Sigmoid colon (tissue), 6 donors: ENCODE measurements at regions not wholly inside any gene's neighbourhood (a gene's known extent, or its start where the extent isn't known, plus 50 kb on each side); places are given as distances from the start of the nearest gene placed in this dataset.

Experiments
- DNase-seq: peaks from one replicate; pipeline ENCODE4 v3.0.0-alpha.2; 2019
- H3K27ac ChIP-seq, 4 donors: fragments of 200-600 bp; sonication (generic); one replicate each; pipeline ENCODE4 v1.5.1; 2016 to 2019; ENCODE audit warnings: mild to moderate bottlenecking in 1 of 4
- H3K27me3 ChIP-seq, 3 donors: fragments of 200-600 bp; sonication (generic); one replicate each; pipeline ENCODE4 v1.5.1; 2019; ENCODE audit warnings: mild to moderate bottlenecking in 1 of 3
- H3K36me3 ChIP-seq, 4 donors: fragments of 200-600 bp; sonication (generic); one replicate each; pipeline ENCODE4 v1.5.1; 2016 to 2019
- H3K4me1 ChIP-seq, 4 donors: fragments of 200-600 bp; sonication (generic); one replicate each; pipeline ENCODE4 v1.5.1; 2017 to 2019
- H3K4me3 ChIP-seq, 4 donors: fragments of 200-600 bp; sonication (generic); one replicate each; pipeline ENCODE4 v1.5.1; 2017 to 2019; ENCODE audit warnings: mild to moderate bottlenecking in 2 of 4, moderate library complexity in 1 of 4
- H3K9me3 ChIP-seq, 4 donors: fragments of 200-600 bp in 3 of 4; sonication (generic) in 3 of 4; one replicate each; pipeline versions ENCODE4 v1.5.1 to v1.6.1; 2013 to 2019
- CTCF ChIP-seq, 4 experiments: fragments of 450-650 bp in 3 of 4; fragments of 200-600 bp in 1 of 4; IDR thresholded peaks; one replicate each; pipeline ENCODE4 v1.5.1; 2016 to 2019; ENCODE audit warnings: antibody characterized with exemption in 4 of 4, mild to moderate bottlenecking in 3 of 4, moderate library complexity in 2 of 4
- EP300 ChIP-seq, 4 donors: sonication (generic); formaldehyde crosslinking; IDR thresholded peaks; one replicate each; pipeline ENCODE4 v1.6.1; 2017; ENCODE audit warnings: antibody characterized with exemption in 4 of 4
- POLR2A ChIP-seq, 2 donors: fragments of 450-650 bp; IDR thresholded peaks; one replicate each; pipeline ENCODE4 v1.6.1; 2016; ENCODE audit warnings: antibody characterized with exemption in 2 of 2, mild to moderate bottlenecking in 2 of 2, moderate library complexity in 2 of 2
- POLR2AphosphoS5 ChIP-seq, 4 donors: sonication (generic); formaldehyde crosslinking; IDR thresholded peaks; one replicate each; pipeline ENCODE4 v1.6.1; 2017; ENCODE audit warnings: antibody characterized with exemption in 4 of 4
- WGBS, 2 donors: extraction: QIAGEN DNeasy Blood & Tissue Kit; methylation state at CpG; one replicate each; pipeline ENCODE4 v1.1.7; 2013; 5-methylcytosine and 5-hydroxymethylcytosine counted together
- intact Hi-C: fragments of 100-400 bp; cut with DNase I; formaldehyde crosslinking; loops from one replicate; pipeline ENCODE4 v1.15.1; 2023
- donor health status: healthy with polysubstance abuse.
- donor health status: healthy.

- TF ChIP-seq EP300 (IDR thresholded peaks at IDR 0.05): no peak
- TF ChIP-seq POLR2A (IDR thresholded peaks at IDR 0.05): no peak
- TF ChIP-seq CTCF (IDR thresholded peaks at IDR 0.05): no peak
- TF ChIP-seq POLR2AphosphoS5 (IDR thresholded peaks at IDR 0.05): no peak
- Histone ChIP-seq H3K36me3 (no peaks in the 10 kb centered on the region), H3K4me3 (no peak overlapping the region), H3K27ac (no peak overlapping the region), H3K4me1 (peaks cover 0 to 5% (median 0%) of the 10 kb centered on the region in 4 donors), H3K9me3 (no peaks in the 10 kb centered on the region), H3K27me3 (no peaks in the 10 kb centered on the region)
- intact Hi-C loops: no loop called here
- 68 to 80% methylated on average over 3 of the region's 3 CpGs for WGBS, 2 donors
- DNase-seq: no peak
Observed at GRCh38 chr1:55951291-55951690, 628.1 kb downstream of the PLPP3 start.

- peaks cover 0 to 18% (median 14%) of the 10 kb centered on the region in 4 donors for H3K4me1 ChIP-seq
- intact Hi-C loops: no loop called here
- no peak for TF ChIP-seq POLR2AphosphoS5 (IDR thresholded peaks at IDR 0.05)
- TF ChIP-seq EP300 (IDR thresholded peaks at IDR 0.05): no peak
- no peak for TF ChIP-seq CTCF (IDR thresholded peaks at IDR 0.05)
- TF ChIP-seq POLR2A (IDR thresholded peaks at IDR 0.05): no peak
- H3K27me3 ChIP-seq: no peaks in the 10 kb centered on the region
- H3K4me3 ChIP-seq: no peak overlapping the region
- H3K9me3 ChIP-seq: no peaks in the 10 kb centered on the region
- WGBS, 2 donors: 84 to 91% methylated on average over 1 of the region's 1 CpG
- DNase-seq: no peak
- no peak overlapping the region for H3K27ac ChIP-seq
- H3K36me3 ChIP-seq: no peaks in the 10 kb centered on the region
Observed at GRCh38 chr1:55947446-55947845, 631.9 kb downstream of the PLPP3 start.

- Histone ChIP-seq H3K36me3 (no peaks in the 10 kb centered on the region), H3K4me1 (peaks cover 0 to 19% (median 17%) of the 10 kb centered on the region in 4 donors), H3K4me3 (no peak overlapping the region), H3K27me3 (no peaks in the 10 kb centered on the region), H3K9me3 (no peaks in the 10 kb centered on the region), H3K27ac (peak overlapping the region in 3 of 4 donors; percentile 18 to 62 (median 38))
- TF ChIP-seq CTCF (IDR thresholded peaks at IDR 0.05) (no peak), EP300 (IDR thresholded peaks at IDR 0.05) (peak in 3 of 4 donors; percentile 9 to 67 (median 38)), POLR2AphosphoS5 (IDR thresholded peaks at IDR 0.05) (peak; percentile 72 to 88 (median 87))
- 59% methylated on average over 8 of the region's 8 CpGs for WGBS, 2 donors
- DNase-seq: no peak
- intact Hi-C loops: no loop called here
Observed at GRCh38 chr1:55943721-55944435, 635.5 kb downstream of the PLPP3 start.

GRCh38 chr1:55943012-55943411 is 636.4 kb downstream of the PLPP3 start:
- H3K36me3 ChIP-seq: no peaks in the 10 kb centered on the region
- 70 to 97% methylated on average over 2 of the region's 2 CpGs for WGBS, 2 donors
- DNase-seq: no peak
- peak overlapping the region in 1 of 4 donors; percentile 62 for H3K27ac ChIP-seq
- H3K4me3 ChIP-seq: no peak overlapping the region
- TF ChIP-seq CTCF (IDR thresholded peaks at IDR 0.05) (no peak), EP300 (IDR thresholded peaks at IDR 0.05) (no peak), POLR2A (IDR thresholded peaks at IDR 0.05) (no peak), POLR2AphosphoS5 (IDR thresholded peaks at IDR 0.05) (no peak)
- no peaks in the 10 kb centered on the region for H3K9me3 ChIP-seq
- peaks cover 0 to 28% (median 25%) of the 10 kb centered on the region in 4 donors for H3K4me1 ChIP-seq
- no peaks in the 10 kb centered on the region for H3K27me3 ChIP-seq
- intact Hi-C loops: no loop called here

- intact Hi-C loops: no loop called here
- TF ChIP-seq POLR2AphosphoS5 (IDR thresholded peaks at IDR 0.05): no peak
- TF ChIP-seq POLR2A (IDR thresholded peaks at IDR 0.05): no peak
- TF ChIP-seq CTCF (IDR thresholded peaks at IDR 0.05): no peak
- no peak for TF ChIP-seq EP300 (IDR thresholded peaks at IDR 0.05)
- Histone ChIP-seq H3K4me3 (no peak overlapping the region), H3K27me3 (no peaks in the 10 kb centered on the region), H3K9me3 (no peaks in the 10 kb centered on the region), H3K4me1 (peaks cover 0 to 30% (median 27%) of the 10 kb centered on the region in 4 donors), H3K36me3 (no peaks in the 10 kb centered on the region), H3K27ac (no peak overlapping the region)
- WGBS, 2 donors: 85 to 87% methylated on average over 1 of the region's 1 CpG
- no peak for DNase-seq
Observed at GRCh38 chr1:55939866-55940265, 639.5 kb downstream of the PLPP3 start.
